Fibroblast of lung (primary cell): ENCODE measurements at regions not wholly inside any gene's neighbourhood (a gene's known extent, or its start where the extent isn't known, plus 50 kb on each side); places are given as distances from the start of the nearest gene placed in this dataset.

ENCODE experiments used
- DNase-seq, 2 donors: peaks; one replicate each; pipeline versions ENCODE4 v3.0.0 to v3.0.0-alpha.2; 2010; ENCODE audit warnings: low read depth in 2 of 2
- H2AFZ ChIP-seq: 2 replicates; pipeline ENCODE4 v1.5.1; 2012; ENCODE audit warnings: low read length, control low read depth, inconsistent platforms
- H3K27ac ChIP-seq: 2 replicates; pipeline ENCODE4 v1.5.1; 2011; ENCODE audit warnings: low read length, control low read depth; ENCODE audit not compliant: insufficient read depth
- H3K27me3 ChIP-seq: 2 replicates; pipeline ENCODE4 v1.5.1; 2011; ENCODE audit warnings: mild to moderate bottlenecking, low read length; ENCODE audit not compliant: control insufficient read depth, insufficient read depth
- H3K36me3 ChIP-seq: 2 replicates; pipeline ENCODE4 v1.5.1; 2011; ENCODE audit warnings: low read length; ENCODE audit not compliant: control insufficient read depth, insufficient read depth
- H3K4me1 ChIP-seq: 2 replicates; pipeline ENCODE4 v1.5.1; 2011; ENCODE audit warnings: low read length; ENCODE audit not compliant: control insufficient read depth, insufficient read depth; ENCODE audit errors: extremely low read depth
- H3K4me2 ChIP-seq: 2 replicates; pipeline ENCODE4 v1.5.1; 2011; ENCODE audit warnings: low read length, control low read depth; ENCODE audit not compliant: insufficient read depth; ENCODE audit errors: extremely low read depth
- H3K4me3 ChIP-seq, 4 experiments: fragments of 200-600 bp in 1 of 4; sonication (generic) in 1 of 4; replicated peaks in 1 of 4; 2 replicates each; pipeline ENCODE4 v1.5.1; 2011 to 2016; ENCODE audit warnings: low read length in 4 of 4, low read depth in 3 of 4, mild to moderate bottlenecking in 3 of 4, control low read depth in 2 of 4, inconsistent platforms in 1 of 4, mixed read lengths in 1 of 4; ENCODE audit not compliant: insufficient read depth in 1 of 4; ENCODE audit errors: control extremely low read depth in 1 of 4
- H3K79me2 ChIP-seq: 2 replicates; pipeline ENCODE4 v1.5.1; 2012; ENCODE audit warnings: mild to moderate bottlenecking, low read length, inconsistent platforms; ENCODE audit not compliant: control insufficient read depth, insufficient read depth
- H3K9ac ChIP-seq: 2 replicates; pipeline ENCODE4 v1.5.1; 2011; ENCODE audit warnings: mild to moderate bottlenecking, low read length, control low read depth; ENCODE audit not compliant: insufficient read depth
- H3K9me3 ChIP-seq: 2 replicates; pipeline ENCODE4 v1.5.1; 2012; ENCODE audit warnings: low read depth, low read length; ENCODE audit not compliant: control insufficient read depth, insufficient read depth
- H4K20me1 ChIP-seq: 2 replicates; pipeline ENCODE4 v1.5.1; 2011; ENCODE audit warnings: low read length; ENCODE audit not compliant: control insufficient read depth, insufficient read depth; ENCODE audit errors: extremely low read depth
- EZH2 ChIP-seq: IDR thresholded peaks from 2 replicates; pipeline ENCODE4 v1.5.1; 2012; ENCODE audit warnings: low read length, control low read depth, mild to moderate bottlenecking; ENCODE audit errors: missing control alignments
- TF ChIP-seq, protein P1 (sequence below), 2 donors: IDR thresholded peaks in 1 of 2; conservative IDR thresholded peaks in 1 of 2; 1 replicate in 1 of 2; 2 replicates in 1 of 2; pipeline ENCODE4 v1.5.1; 2011 to 2012; ENCODE audit warnings: low read length in 2 of 2, control low read depth in 1 of 2, inconsistent platforms in 1 of 2, low read depth in 1 of 2, mild to moderate bottlenecking in 1 of 2

DNA sequence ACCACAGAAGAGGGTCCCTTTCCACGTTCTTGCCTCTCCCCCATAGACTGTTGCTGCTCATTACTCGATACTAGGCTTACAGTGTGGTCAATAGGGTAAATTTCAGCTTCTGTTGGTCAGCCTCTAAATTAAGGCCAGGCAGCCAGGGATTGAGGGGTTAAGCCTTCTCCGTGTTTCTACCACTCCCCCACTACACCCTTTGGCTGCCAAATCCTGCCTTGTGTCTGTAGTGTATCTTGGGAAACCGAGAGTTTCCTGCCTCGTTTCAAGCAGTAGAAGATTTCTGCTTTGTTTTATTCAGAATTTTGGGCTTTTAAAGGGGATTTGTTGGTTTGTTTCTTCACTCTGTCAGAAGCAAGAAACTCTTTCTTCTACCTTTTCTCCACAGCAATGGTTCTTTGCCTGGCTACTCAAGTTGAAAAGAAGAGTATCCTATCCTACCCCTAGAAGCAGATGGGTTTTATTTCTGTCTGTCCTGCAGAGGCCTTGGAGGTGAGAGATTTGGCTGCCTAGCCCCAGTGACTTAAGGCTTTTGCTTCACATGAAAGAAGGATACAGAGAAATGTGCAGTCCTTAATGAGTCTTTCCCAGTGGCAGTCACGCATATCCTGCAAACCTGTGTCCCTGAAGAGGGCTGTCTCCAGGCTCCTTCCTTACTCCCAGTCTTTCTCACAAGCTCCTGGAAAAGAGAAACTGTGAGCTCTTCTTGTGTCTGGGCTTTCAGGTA is 261.5 kb upstream of the TANK start:
- Histone ChIP-seq H2AFZ (peak overlapping the region; percentile 47), H3K9me3 (no peaks in the 10 kb centered on the region), H3K36me3 (no peaks in the 10 kb centered on the region), H3K79me2 (no peaks in the 10 kb centered on the region), H4K20me1 (no peaks in the 10 kb centered on the region), H3K27ac (no peak overlapping the region), H3K27me3 (no peaks in the 10 kb centered on the region), H3K4me2 (no peak overlapping the region), H3K9ac (no peak overlapping the region), H3K4me1 (peaks cover 3% of the 10 kb centered on the region), H3K4me3 (no peak overlapping the region)
- TF ChIP-seq, protein P1, sequence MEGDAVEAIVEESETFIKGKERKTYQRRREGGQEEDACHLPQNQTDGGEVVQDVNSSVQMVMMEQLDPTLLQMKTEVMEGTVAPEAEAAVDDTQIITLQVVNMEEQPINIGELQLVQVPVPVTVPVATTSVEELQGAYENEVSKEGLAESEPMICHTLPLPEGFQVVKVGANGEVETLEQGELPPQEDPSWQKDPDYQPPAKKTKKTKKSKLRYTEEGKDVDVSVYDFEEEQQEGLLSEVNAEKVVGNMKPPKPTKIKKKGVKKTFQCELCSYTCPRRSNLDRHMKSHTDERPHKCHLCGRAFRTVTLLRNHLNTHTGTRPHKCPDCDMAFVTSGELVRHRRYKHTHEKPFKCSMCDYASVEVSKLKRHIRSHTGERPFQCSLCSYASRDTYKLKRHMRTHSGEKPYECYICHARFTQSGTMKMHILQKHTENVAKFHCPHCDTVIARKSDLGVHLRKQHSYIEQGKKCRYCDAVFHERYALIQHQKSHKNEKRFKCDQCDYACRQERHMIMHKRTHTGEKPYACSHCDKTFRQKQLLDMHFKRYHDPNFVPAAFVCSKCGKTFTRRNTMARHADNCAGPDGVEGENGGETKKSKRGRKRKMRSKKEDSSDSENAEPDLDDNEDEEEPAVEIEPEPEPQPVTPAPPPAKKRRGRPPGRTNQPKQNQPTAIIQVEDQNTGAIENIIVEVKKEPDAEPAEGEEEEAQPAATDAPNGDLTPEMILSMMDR (conservative IDR thresholded peaks at IDR 0.05 in 1 of 2, IDR thresholded peaks at IDR 0.05 in 1 of 2; ENCODE audit: low read depth in 1 of 2, low read length in 2 of 2), result no peak
- TF ChIP-seq EZH2, result no peak
- DNase-seq, result no peak

DNA sequence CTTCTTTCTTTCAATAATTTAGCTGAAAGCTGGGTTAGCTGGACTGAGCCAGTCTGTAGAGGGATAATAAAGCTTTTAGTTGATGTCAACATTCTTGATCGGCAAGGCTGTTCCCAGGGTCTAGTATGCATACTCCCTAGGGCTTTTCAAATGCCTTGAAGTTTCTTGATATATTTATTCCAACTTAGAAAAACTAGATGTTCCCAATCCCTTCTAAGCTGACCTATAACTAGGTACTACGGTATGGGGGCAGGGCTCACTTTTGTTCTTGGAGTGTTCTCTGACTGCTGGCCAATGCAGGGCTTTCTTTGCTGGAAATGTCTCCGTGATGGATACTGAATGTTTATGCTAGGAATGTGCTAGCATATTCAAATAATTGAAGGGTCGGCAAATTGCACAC is 258.6 kb upstream of the TANK start:
- Histone ChIP-seq H3K4me1 (peaks cover 3% of the 10 kb centered on the region), H2AFZ (peak overlapping the region; percentile 5), H3K27me3 (no peaks in the 10 kb centered on the region), H3K9ac (no peak overlapping the region), H3K27ac (no peak overlapping the region), H3K79me2 (no peaks in the 10 kb centered on the region), H3K9me3 (no peaks in the 10 kb centered on the region), H3K36me3 (no peaks in the 10 kb centered on the region), H4K20me1 (no peaks in the 10 kb centered on the region), H3K4me3 (no peak overlapping the region), H3K4me2 (no peak overlapping the region)
- no peak for DNase-seq
- TF ChIP-seq, protein P1 (conservative IDR thresholded peaks at IDR 0.05 in 1 of 2, IDR thresholded peaks at IDR 0.05 in 1 of 2; ENCODE audit: low read depth in 1 of 2, low read length in 2 of 2), result no peak
- no peak for TF ChIP-seq EZH2

DNA sequence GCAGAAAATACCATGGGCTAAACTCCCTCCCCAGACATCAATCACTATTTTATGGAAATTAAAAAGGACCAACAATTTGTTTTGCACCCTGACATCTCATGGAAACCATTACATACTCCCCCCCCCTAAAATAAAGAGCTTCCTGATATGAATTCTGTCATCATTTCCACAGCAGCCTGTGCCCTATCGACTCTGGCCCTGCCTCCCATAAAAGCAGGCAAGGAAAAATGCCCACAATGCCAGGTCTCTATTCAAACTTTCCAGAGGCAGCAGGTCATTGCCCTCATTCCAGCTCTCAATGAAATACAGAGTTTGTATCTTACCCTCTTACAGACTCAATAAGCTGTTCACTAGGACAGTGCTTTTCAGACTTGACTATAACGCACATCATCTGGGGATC is 254.4 kb upstream of the TANK start:
- no peak overlapping the region for H2AFZ ChIP-seq
- H3K27me3 ChIP-seq, result no peaks in the 10 kb centered on the region
- no peak overlapping the region for H3K9ac ChIP-seq
- H3K4me1 ChIP-seq, result peaks cover 7% of the 10 kb centered on the region
- no peaks in the 10 kb centered on the region for H3K79me2 ChIP-seq
- H3K4me2 ChIP-seq, result no peak overlapping the region
- no peaks in the 10 kb centered on the region for H4K20me1 ChIP-seq
- H3K27ac ChIP-seq, result no peak overlapping the region
- H3K9me3 ChIP-seq, result no peaks in the 10 kb centered on the region
- DNase-seq, result no peak
- no peak for TF ChIP-seq EZH2
- TF ChIP-seq, protein P1 (conservative IDR thresholded peaks at IDR 0.05 in 1 of 2, IDR thresholded peaks at IDR 0.05 in 1 of 2; ENCODE audit: low read depth in 1 of 2, low read length in 2 of 2), result no peak
- H3K36me3 ChIP-seq, result no peaks in the 10 kb centered on the region
- no peak overlapping the region for H3K4me3 ChIP-seq
